LHCN-M2 (cell line): ENCODE measurements at regions not wholly inside any gene's neighbourhood (a gene's known extent, or its start where the extent isn't known, plus 50 kb on each side); places are given as distances from the start of the nearest gene placed in this dataset.

Experiments used
- DNase-seq: peaks from one replicate; pipeline ENCODE4 v3.0.0-alpha.2; 2012; ENCODE audit warnings: low read depth

GRCh38 chr12:60137513-60137912 lies 541.7 kb downstream of the SLC16A7 start:
- DNase-seq: no peak

GRCh38 chr12:60138526-60138925 lies 542.7 kb downstream of the SLC16A7 start:
- DNase-seq: no peak

DNA sequence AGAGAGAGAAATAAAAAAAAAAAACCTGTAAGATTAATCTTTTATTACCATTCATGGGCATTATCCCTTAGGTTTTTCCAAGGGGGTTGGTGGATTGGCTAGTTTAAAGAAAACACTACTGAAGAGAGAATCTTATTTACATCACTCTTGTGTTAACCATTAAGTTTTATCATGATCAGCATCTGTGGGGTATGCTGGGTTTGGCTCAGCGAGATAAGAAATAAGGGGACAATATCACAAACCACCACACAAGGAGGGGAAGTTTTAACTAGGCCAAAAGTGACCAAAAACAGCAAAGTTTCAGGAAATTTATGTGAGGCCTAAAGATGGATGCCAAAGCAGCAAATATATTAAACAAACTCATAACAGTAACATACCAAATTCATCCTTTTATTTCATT lies 548.6 kb downstream of the SLC16A7 start:
- no peak for DNase-seq

DNA sequence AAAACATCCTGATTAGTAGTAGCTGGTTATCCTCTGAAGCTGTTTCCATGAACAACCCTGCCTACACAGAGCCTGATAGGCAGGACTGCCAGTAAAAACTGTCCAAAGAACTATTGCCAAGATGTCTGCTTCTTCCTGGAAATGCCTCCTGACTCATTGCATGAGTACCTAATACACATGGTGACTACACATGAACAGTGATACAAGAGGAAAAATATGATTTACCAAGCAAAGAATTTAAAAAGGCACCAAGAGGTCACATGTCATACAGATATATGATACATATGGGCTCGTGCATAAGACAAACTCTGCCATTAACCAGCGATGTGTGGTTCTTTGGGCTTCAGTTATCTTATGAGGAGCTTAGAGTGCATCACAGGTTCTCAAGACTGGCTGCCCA lies 552.3 kb downstream of the SLC16A7 start:
- peak; percentile 85 for DNase-seq

- DNase-seq: peak; percentile 90
Observed at GRCh38 chr12:60148831-60149230, 553.0 kb downstream of the SLC16A7 start.

- DNase-seq: no peak
Observed at GRCh38 chr12:60152756-60153155, 556.9 kb downstream of the SLC16A7 start.

DNA sequence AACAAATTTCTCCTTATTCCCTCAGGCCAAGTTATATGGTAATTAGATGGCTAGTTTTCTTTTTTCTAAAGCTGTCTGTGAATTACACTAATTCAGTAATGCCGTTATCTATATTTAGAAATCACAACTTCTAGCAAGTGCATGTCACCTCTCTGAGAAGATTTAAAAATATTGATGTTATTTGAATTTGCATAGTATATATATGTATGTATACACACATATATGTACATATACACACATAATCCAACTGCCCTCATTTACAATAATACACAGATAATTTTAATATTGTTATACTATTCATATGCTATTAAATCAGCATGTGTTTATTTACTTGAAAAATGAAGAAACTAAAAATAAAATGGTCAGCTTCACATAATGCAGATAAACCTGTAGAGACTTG lies 563.9 kb downstream of the SLC16A7 start:
- DNase-seq: no peak

DNA sequence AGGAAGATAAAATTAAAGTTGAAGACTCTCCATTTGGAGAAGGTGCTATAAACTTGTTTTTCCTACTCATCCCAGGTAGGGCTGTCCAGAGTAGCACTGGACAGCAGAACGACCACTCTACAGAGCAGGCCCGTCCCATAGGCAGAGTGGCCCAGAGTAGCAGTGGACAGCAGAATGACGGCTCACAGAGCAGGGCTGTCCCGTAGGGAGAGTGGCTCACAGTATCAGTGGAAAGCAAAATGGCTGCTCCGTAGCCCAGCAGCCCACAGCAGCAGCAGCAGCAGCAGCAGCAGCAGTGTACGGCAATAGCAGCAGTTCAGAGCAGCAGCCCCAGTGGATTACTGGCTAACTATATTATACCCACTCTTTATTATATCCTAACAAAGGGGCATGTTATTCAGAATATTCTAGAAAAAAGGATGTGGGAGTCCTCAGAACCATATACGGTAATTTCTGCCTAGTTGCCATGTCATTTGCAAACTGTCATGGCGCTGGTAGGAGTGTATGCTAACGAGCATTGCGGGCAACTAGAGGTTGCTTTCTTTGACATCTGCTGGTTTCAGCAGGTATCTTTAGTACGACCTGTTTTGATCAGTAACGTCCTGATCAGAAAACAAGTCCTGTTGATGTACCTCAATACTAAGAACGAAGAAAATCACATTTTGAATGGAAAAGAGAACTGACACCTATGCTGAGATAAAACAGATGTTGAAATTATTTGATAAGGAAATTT lies 567.3 kb downstream of the SLC16A7 start:
- no peak for DNase-seq

- no peak for DNase-seq
Observed at GRCh38 chr12:60165781-60166180, 570.0 kb downstream of the SLC16A7 start.

GRCh38 chr12:60168441-60168840 lies 572.6 kb downstream of the SLC16A7 start:
- no peak for DNase-seq

DNA sequence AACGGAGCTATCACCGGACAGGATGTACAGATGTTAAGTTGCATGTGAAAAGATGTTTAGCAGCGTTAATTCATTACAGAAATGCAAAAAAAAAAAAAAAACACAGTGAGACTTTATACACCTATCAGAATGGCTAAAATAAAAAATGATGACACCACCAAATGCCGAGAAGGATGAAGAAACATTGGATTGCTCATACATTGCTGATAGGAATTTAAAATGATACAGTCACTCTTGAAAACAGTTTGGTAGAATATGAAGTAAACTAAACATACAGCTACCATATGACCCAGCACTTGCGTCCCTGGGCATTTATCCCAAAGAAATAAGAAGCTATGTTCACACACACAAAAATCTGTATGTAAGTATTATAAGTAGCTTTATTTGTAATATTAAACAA lies 574.1 kb downstream of the SLC16A7 start:
- DNase-seq: no peak

- DNase-seq: no peak
Observed at GRCh38 chr12:60172266-60173211, 576.7 kb downstream of the SLC16A7 start.

DNA sequence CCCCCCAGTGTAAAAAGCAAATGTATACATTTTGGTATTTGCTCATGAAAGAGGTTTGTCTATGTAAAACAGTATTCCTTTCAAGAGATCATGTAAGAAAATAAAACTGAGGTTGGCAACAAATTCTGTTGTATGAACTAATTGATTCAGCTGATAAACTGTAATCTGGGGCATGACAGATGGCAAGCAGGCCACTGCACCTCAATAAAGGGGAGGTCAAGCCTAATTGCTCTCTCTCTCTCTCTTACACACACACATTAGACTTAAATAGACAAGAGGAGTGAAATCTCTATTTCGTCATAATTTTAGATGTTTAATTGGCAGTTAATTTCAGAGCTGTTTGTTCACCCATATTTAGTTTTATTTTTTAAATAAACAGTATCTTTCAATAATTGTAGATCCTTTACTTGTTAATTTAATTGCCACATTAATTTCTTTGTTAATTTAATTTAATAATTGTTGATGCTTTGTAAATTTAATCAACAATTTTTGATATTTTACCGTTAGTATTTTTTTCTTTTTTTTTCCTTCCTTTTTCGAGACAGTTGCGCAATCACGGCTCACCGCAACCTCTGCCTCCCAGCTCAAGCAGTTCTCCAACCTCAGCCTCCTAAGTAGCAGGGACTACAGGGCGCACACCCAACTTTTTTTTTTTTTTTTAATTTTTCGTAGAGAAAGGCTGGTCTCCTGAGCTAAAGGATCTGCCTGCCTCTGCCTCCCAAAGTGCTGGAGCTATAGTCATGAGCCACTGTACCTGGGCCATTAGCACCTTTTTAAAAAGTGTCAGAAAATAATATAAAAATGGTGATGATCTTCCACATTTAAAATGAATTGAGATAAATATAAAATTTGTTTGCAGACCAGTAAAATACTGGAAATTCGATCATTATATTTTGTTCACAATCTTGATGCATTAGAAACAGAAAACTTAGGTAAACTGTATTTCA lies 577.7 kb downstream of the SLC16A7 start:
- no peak for DNase-seq

DNA sequence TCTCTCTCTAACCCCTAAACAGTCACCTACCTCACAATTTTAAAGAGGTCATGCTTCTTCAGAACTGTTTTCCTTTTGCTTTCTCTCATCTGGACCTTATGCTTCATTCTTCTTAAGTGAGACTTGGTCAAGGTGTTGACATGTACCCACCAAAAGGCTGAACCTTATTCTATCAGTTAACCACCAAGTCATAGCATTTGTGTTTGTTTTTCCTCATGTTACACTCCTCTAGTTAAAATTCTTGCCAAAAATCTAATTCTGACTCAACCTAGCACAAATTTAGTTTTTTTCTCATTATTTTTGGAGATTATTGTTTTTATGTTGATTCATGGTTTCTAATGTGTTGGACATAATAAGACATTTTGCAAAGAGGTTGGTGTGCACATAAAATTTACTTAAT lies 578.6 kb downstream of the SLC16A7 start:
- DNase-seq: peak; percentile 65

DNA sequence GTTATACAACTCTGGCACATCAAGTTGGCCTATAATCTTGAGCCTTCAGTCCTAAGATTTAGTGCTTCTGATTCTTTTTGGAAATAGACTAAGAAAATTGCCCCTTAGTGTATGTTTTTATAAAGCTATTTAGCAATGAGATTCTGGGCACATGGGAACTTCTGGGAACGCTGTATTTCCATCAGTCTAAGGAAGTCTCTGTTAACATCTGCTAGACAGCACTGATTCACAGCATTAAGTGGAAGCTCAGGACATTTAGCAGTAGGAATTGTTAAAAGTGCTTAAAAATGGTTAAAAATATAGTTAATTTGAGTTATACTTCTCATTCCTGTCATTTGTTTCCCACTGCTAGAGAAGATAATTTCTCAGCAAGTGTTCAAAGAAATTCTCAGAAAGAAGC lies 579.1 kb downstream of the SLC16A7 start:
- DNase-seq: peak; percentile 29

- DNase-seq: no peak
Observed at GRCh38 chr12:60176891-60177290, 581.1 kb downstream of the SLC16A7 start.

DNA sequence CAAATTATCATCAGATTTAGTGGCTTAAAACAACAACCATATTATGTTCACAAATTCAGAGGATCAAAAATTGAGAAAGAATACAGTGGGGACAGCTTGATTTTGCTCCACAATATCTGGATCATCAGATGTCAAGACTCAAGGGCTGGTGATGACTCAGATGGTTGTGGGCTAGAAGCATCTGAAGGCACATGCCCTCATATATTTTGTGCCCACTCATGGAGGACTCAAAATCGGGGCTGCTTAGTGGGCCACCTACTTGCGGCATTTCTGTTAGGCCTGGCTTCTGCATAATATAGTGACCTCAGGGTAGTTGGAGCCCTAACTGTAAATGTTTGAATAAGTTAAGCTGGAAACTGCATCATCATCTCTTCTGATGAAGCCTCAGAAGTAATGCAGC lies 584.5 kb downstream of the SLC16A7 start:
- DNase-seq: peak; percentile 15

DNA sequence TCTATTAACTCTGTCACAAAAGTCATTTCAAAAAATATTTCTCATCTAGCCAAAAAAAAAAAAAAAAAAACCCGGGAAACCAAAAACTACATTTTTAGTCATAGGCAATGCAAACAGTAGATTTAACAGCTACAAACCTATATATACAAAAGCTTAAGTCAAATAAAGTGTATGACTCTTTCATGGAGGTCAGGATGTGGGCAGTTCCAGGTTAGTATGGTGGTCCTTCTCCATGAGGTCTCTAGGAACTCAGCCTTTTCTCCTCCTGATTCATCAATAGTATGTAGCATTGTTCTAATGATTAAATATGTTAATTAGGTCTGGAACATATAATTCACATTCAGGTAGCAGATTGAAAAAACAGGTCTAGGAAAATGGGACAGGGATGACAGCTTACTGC lies 586.5 kb downstream of the SLC16A7 start:
- DNase-seq: no peak

GRCh38 chr12:60184096-60184495 lies 588.3 kb downstream of the SLC16A7 start:
- no peak for DNase-seq

GRCh38 chr12:60185060-60185459 lies 589.2 kb downstream of the SLC16A7 start:
- no peak for DNase-seq

DNA sequence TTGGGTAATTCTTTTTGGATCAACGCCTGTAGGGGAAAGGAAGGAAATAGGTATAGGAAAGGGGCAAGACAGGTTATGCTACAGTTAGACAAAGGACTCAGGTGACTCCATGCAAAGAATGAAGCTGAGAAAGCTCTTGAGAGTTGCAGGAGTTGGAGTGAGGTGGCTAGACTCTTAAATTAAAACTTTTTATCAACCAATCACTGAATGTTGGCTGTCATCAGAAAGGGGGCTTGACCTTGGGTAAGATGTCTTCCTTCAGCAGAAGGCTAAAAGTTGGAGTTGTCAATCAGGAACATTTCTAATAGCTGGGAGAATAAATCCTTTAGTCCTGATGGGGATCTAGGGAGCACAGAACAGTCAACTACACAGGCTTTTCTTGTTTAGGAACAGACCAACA lies 595.4 kb downstream of the SLC16A7 start:
- DNase-seq: no peak
